WTC11 (cell line): ENCODE measurements at regions not wholly inside any gene's neighbourhood (a gene's known extent, or its start where the extent isn't known, plus 50 kb on each side); places are given as distances from the start of the nearest gene placed in this dataset.

Source experiments
- ATAC-seq: fragments of 200-7000 bp; cut with Tn5 transposase; 2 replicates; pipeline ENCODE4 v1.10.0; 2021; ENCODE audit warnings: mild to moderate bottlenecking, moderate library complexity
- CTCF ChIA-PET: fragments of 300-600 bp; sonication (Branson Sonifier 250); formaldehyde crosslinking; loops from one replicate; lab custom pipeline; 2021; ENCODE audit warnings: antibody characterized with exemption; lab: Charles Lee
- POLR2A ChIA-PET: fragments of 350-600 bp; sonication (Branson Sonifier 250); formaldehyde crosslinking; loops from one replicate; lab custom pipeline; 2021; ENCODE audit warnings: antibody characterized with exemption; lab: Charles Lee
- DNase-seq: peaks from one replicate; pipeline ENCODE4 v3.0.0; 2021; ENCODE audit warnings: low spot score
- H3K27ac Mint-ChIP-seq: 2 replicates; pipeline ENCODE4 v1.8.0; 2021; ENCODE audit warnings: mixed read lengths
- H3K27me3 Mint-ChIP-seq: 2 replicates; pipeline ENCODE4 v1.8.0; 2021; ENCODE audit warnings: low read depth, mild to moderate bottlenecking, moderate library complexity, mixed read lengths
- H3K36me3 Mint-ChIP-seq: 2 replicates; pipeline ENCODE4 v1.8.0; 2021; ENCODE audit warnings: mixed read lengths
- H3K4me1 Mint-ChIP-seq: 2 replicates; pipeline ENCODE4 v1.8.0; 2022; ENCODE audit warnings: mixed read lengths
- H3K4me3 Mint-ChIP-seq: 2 replicates; pipeline ENCODE4 v1.8.0; 2021; ENCODE audit warnings: mild to moderate bottlenecking, moderate library complexity, mixed read lengths
- H3K9me3 Mint-ChIP-seq: 2 replicates; pipeline ENCODE4 v1.8.0; 2021; ENCODE audit warnings: mixed read lengths
- CBFB ChIP-seq: sonication (generic); formaldehyde crosslinking; IDR thresholded peaks from 2 replicates; pipeline ENCODE4 v1.8.1; 2022; ENCODE audit warnings: mild to moderate bottlenecking, low read depth, missing genetic modification reagents
- FOXK1 ChIP-seq: sonication (generic); formaldehyde crosslinking; IDR thresholded peaks from 2 replicates; pipeline ENCODE4 v1.8.0; 2022; ENCODE audit warnings: mild to moderate bottlenecking, moderate library complexity, missing genetic modification reagents
- GRHL2 ChIP-seq: fragments of 250-450 bp; sonication (Bioruptor Pico); IDR thresholded peaks from 2 replicates; pipeline ENCODE4 v1.8.0; 2022; ENCODE audit warnings: mild to moderate bottlenecking, moderate library complexity; ENCODE audit not compliant: insufficient replicate concordance, severe bottlenecking
- HMGA2 ChIP-seq: fragments of 250-450 bp; sonication (Bioruptor Pico); IDR thresholded peaks from 2 replicates; pipeline ENCODE4 v1.4.0; 2021; ENCODE audit warnings: mild to moderate bottlenecking, moderate library complexity
- IRF2 ChIP-seq: sonication (generic); formaldehyde crosslinking; IDR thresholded peaks from 2 replicates; pipeline ENCODE4 v1.8.0; 2022; ENCODE audit warnings: low read depth, missing genetic modification reagents, borderline replicate concordance
- RELA ChIP-seq: sonication (generic); formaldehyde crosslinking; IDR thresholded peaks from 2 replicates; pipeline ENCODE4 v1.8.1; 2022; ENCODE audit warnings: missing genetic modification reagents, mild to moderate bottlenecking, borderline replicate concordance
- SOX15 ChIP-seq: fragments of 250-450 bp; sonication (Bioruptor Pico); IDR thresholded peaks from 2 replicates; pipeline ENCODE4 v1.9.0; 2021; ENCODE audit warnings: mild to moderate bottlenecking
- ZNF263 ChIP-seq: sonication (generic); formaldehyde crosslinking; IDR thresholded peaks from 2 replicates; pipeline ENCODE4 v1.8.1; 2022; ENCODE audit warnings: low read depth, mild to moderate bottlenecking, moderate library complexity, missing genetic modification reagents
- ZNF423 ChIP-seq: fragments of 250-450 bp; sonication (Bioruptor Pico); IDR thresholded peaks from 2 replicates; pipeline ENCODE4 v2.1.2; 2022; ENCODE audit warnings: mild to moderate bottlenecking, moderate library complexity
- TF ChIP-seq, protein P1 (sequence below): sonication (generic); formaldehyde crosslinking; IDR thresholded peaks from 2 replicates; pipeline ENCODE4 v1.8.1; 2022; ENCODE audit warnings: low read depth, missing genetic modification reagents, borderline replicate concordance
- TF ChIP-seq, protein P2 (sequence below): fragments of 250-450 bp; sonication (Bioruptor Pico); IDR thresholded peaks from 2 replicates; pipeline ENCODE4 v1.9.0; 2021; ENCODE audit warnings: mild to moderate bottlenecking
- TF ChIP-seq, protein P3 (sequence below): sonication (generic); formaldehyde crosslinking; conservative IDR thresholded peaks from 2 replicates; pipeline ENCODE4 v1.8.1; 2023; ENCODE audit warnings: mild to moderate bottlenecking, low read depth, missing genetic modification reagents, moderate library complexity
- TF ChIP-seq, protein P4 (sequence below): sonication (generic); formaldehyde crosslinking; IDR thresholded peaks from 2 replicates; pipeline ENCODE4 v1.8.1; 2023; ENCODE audit warnings: mild to moderate bottlenecking, missing genetic modification reagents
- TF ChIP-seq, protein P5 (sequence below): sonication (generic); formaldehyde crosslinking; IDR thresholded peaks from 2 replicates; pipeline ENCODE4 v1.8.1; 2022; ENCODE audit warnings: mild to moderate bottlenecking, moderate library complexity, missing genetic modification reagents
- TF ChIP-seq, protein P6 (sequence below): sonication (generic); formaldehyde crosslinking; IDR thresholded peaks from 2 replicates; pipeline ENCODE4 v1.8.1; 2023; ENCODE audit warnings: mild to moderate bottlenecking, missing genetic modification reagents
- TF ChIP-seq, protein P7 (sequence below): sonication (generic); formaldehyde crosslinking; IDR thresholded peaks from 2 replicates; pipeline ENCODE4 v1.8.1; 2022; ENCODE audit warnings: mild to moderate bottlenecking, missing genetic modification reagents, moderate library complexity, borderline replicate concordance
- TF ChIP-seq, protein P8 (sequence below): fragments of 250-450 bp; sonication (Bioruptor Pico); IDR thresholded peaks from 2 replicates; pipeline ENCODE4 v2.1.2; 2022; ENCODE audit warnings: mild to moderate bottlenecking, moderate library complexity

DNA sequence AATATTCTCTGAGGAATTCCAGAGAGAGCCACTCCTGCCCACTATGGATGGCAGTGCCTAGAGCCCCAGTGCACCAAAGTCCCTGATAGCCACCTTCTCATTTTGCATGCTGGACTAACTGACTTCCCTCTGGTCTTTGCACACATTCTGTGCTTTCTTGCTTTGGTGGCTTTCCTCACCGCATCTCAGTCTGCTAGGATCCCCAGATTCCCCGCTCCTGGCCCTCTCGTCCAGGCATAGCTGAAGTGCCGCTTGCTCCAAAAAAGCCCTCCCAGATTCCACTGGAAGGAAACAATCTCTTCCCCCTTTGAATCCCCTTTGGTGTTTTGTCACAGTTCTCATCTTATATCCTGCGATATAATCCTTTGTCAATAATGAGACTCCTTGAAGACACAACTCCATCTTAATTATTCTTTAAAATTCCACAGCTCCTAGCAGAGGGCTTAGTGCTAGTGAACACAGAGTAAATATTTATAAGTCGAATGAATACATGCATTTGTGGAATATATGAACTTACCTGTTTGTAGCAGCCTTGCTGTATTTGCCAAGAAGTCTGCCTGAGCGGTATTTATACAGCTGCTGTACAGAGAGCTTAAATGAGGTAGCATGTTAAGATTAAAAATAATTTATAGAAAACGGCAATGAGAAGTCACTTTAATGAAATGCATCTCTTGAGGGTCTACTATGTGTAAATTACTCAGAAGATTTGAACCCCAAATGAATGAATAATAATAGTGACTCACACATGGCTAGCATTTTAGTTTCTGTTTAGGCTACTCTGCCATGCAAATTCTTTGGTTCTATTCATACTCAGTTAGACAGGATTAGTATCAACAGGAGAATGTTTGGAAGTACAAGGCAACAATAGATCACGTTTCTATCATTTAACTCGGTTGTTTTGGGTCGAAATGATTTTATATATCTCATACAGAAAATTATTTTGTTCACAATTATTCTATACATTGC lies 421.9 kb upstream of the TENM3 start (continued):
- TF ChIP-seq, protein P1, sequence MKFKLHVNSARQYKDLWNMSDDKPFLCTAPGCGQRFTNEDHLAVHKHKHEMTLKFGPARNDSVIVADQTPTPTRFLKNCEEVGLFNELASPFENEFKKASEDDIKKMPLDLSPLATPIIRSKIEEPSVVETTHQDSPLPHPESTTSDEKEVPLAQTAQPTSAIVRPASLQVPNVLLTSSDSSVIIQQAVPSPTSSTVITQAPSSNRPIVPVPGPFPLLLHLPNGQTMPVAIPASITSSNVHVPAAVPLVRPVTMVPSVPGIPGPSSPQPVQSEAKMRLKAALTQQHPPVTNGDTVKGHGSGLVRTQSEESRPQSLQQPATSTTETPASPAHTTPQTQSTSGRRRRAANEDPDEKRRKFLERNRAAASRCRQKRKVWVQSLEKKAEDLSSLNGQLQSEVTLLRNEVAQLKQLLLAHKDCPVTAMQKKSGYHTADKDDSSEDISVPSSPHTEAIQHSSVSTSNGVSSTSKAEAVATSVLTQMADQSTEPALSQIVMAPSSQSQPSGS (CRISPR knock-in tag), result no peak
- TF ChIP-seq, protein P2, sequence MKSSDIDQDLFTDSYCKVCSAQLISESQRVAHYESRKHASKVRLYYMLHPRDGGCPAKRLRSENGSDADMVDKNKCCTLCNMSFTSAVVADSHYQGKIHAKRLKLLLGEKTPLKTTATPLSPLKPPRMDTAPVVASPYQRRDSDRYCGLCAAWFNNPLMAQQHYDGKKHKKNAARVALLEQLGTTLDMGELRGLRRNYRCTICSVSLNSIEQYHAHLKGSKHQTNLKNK, result no peak

DNA sequence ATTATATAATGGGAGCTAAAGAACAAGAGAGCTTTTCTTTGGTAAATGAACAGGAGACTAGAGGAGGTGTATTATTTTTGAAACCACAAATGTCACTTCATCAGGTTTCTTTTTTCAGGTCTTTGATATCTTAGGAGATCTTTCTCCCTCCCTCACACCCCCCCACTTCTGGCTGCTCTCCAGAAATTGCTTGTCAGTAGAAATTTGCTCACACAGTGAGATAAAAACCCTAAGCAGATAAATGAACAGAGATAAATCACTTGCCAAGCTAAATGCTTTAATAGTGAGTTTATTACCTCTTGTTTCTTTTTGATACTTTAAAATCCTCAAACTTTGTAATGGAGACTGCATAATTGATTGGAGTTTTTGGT lies 421.2 kb upstream of the TENM3 start:
- H3K36me3 Mint-ChIP-seq, result peaks cover 11% of the 10 kb centered on the region
- H3K4me3 Mint-ChIP-seq, result no peak overlapping the region
- ATAC-seq (no peak), DNase-seq (no peak)
- H3K9me3 Mint-ChIP-seq, result peaks cover 15% of the 10 kb centered on the region
- H3K4me1 Mint-ChIP-seq, result peaks cover 39% of the 10 kb centered on the region
- CTCF ChIA-PET, result no interaction called here
- no peaks in the 10 kb centered on the region for H3K27me3 Mint-ChIP-seq
- H3K27ac Mint-ChIP-seq, result no peak overlapping the region
- TF ChIP-seq, protein P3, sequence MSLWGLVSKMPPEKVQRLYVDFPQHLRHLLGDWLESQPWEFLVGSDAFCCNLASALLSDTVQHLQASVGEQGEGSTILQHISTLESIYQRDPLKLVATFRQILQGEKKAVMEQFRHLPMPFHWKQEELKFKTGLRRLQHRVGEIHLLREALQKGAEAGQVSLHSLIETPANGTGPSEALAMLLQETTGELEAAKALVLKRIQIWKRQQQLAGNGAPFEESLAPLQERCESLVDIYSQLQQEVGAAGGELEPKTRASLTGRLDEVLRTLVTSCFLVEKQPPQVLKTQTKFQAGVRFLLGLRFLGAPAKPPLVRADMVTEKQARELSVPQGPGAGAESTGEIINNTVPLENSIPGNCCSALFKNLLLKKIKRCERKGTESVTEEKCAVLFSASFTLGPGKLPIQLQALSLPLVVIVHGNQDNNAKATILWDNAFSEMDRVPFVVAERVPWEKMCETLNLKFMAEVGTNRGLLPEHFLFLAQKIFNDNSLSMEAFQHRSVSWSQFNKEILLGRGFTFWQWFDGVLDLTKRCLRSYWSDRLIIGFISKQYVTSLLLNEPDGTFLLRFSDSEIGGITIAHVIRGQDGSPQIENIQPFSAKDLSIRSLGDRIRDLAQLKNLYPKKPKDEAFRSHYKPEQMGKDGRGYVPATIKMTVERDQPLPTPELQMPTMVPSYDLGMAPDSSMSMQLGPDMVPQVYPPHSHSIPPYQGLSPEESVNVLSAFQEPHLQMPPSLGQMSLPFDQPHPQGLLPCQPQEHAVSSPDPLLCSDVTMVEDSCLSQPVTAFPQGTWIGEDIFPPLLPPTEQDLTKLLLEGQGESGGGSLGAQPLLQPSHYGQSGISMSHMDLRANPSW, result no peak
- TF ChIP-seq RELA, result no peak
- no peak for TF ChIP-seq ZNF263 (CRISPR knock-in tag)
- no peak for TF ChIP-seq SOX15 (CRISPR knock-in tag)
- POLR2A ChIA-PET, result no interaction called here

DNA sequence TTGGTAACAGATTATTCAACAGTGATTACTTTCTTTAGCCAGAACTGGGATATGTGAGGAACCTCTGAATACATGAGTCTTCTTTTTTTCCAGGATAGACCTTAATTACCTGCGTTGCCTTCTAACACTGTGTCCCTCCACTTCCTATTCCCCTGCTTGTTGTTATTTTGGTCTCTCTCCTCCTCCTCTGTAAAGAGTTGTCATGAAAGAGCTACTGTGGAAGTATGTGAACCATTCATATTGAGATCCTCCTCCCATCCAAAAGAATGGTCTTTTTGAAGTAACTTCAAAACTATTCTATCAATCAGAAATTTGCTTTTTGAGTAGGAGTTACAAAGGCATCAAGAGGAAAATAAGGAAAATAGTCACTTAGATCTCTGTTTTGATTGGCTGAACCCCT lies 420.0 kb upstream of the TENM3 start:
- peaks cover 11% of the 10 kb centered on the region for H3K36me3 Mint-ChIP-seq
- DNase-seq, result no peak
- peak overlapping the region; percentile 25; the same call in 1 of the 2 replicates for H3K27ac Mint-ChIP-seq
- TF ChIP-seq, protein P4, sequence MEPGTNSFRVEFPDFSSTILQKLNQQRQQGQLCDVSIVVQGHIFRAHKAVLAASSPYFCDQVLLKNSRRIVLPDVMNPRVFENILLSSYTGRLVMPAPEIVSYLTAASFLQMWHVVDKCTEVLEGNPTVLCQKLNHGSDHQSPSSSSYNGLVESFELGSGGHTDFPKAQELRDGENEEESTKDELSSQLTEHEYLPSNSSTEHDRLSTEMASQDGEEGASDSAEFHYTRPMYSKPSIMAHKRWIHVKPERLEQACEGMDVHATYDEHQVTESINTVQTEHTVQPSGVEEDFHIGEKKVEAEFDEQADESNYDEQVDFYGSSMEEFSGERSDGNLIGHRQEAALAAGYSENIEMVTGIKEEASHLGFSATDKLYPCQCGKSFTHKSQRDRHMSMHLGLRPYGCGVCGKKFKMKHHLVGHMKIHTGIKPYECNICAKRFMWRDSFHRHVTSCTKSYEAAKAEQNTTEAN, result no peak
- TF ChIP-seq GRHL2 (CRISPR knock-in tag) (no peak), ZNF423 (CRISPR knock-in tag) (no peak)
- TF ChIP-seq, protein P5, sequence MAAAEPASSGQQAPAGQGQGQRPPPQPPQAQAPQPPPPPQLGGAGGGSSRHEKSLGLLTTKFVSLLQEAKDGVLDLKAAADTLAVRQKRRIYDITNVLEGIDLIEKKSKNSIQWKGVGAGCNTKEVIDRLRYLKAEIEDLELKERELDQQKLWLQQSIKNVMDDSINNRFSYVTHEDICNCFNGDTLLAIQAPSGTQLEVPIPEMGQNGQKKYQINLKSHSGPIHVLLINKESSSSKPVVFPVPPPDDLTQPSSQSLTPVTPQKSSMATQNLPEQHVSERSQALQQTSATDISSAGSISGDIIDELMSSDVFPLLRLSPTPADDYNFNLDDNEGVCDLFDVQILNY (CRISPR knock-in tag), result no peak
- H3K9me3 Mint-ChIP-seq, result peaks cover 11% of the 10 kb centered on the region
- CTCF ChIA-PET, result interaction anchor here (1.0 kb wide), 1 partner anchor 17 kb away, joined by 4 read pairs; no protein-coding TSS in a partner anchor
- no peak overlapping the region for H3K4me3 Mint-ChIP-seq
- peak; percentile 78 for ATAC-seq
- POLR2A ChIA-PET, result interaction anchor here (0.5 kb wide), 1 partner anchor 1919 kb away, joined by 3 read pairs; no protein-coding TSS in a partner anchor
- H3K27me3 Mint-ChIP-seq, result no peaks in the 10 kb centered on the region
- H3K4me1 Mint-ChIP-seq, result peaks cover 47% of the 10 kb centered on the region

DNA sequence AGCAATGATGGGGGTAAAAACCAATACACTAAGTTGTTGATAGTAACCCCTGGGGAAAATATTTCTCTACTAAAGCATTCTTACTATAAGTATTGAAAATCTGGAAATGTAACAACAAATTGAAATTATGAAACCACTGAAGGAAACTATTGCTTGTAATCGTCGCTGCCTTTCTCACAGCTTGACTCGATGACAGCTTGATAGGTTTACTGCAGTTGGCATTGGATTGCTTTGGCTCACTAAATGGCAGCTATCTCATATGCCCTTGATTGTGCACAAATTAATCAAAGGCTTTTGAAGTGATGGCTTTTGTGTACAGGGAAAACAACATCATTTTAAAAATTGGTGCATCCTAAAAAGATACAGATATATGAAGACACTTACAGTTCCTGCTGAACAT lies 419.6 kb upstream of the TENM3 start:
- no peak overlapping the region for H3K27ac Mint-ChIP-seq
- POLR2A ChIA-PET, result interaction anchor here (0.5 kb wide), 1 partner anchor 1919 kb away, joined by 3 read pairs; no protein-coding TSS in a partner anchor
- H3K27me3 Mint-ChIP-seq, result no peaks in the 10 kb centered on the region
- DNase-seq, result no peak
- ATAC-seq, result no peak
- H3K4me3 Mint-ChIP-seq, result no peak overlapping the region
- peaks cover 11% of the 10 kb centered on the region for H3K36me3 Mint-ChIP-seq
- CTCF ChIA-PET, result interaction anchor here (1.0 kb wide), 1 partner anchor 18 kb away, joined by 4 read pairs; no protein-coding TSS in a partner anchor
- H3K9me3 Mint-ChIP-seq, result peaks cover 11% of the 10 kb centered on the region
- H3K4me1 Mint-ChIP-seq, result peaks cover 47% of the 10 kb centered on the region
- TF ChIP-seq, protein P6, sequence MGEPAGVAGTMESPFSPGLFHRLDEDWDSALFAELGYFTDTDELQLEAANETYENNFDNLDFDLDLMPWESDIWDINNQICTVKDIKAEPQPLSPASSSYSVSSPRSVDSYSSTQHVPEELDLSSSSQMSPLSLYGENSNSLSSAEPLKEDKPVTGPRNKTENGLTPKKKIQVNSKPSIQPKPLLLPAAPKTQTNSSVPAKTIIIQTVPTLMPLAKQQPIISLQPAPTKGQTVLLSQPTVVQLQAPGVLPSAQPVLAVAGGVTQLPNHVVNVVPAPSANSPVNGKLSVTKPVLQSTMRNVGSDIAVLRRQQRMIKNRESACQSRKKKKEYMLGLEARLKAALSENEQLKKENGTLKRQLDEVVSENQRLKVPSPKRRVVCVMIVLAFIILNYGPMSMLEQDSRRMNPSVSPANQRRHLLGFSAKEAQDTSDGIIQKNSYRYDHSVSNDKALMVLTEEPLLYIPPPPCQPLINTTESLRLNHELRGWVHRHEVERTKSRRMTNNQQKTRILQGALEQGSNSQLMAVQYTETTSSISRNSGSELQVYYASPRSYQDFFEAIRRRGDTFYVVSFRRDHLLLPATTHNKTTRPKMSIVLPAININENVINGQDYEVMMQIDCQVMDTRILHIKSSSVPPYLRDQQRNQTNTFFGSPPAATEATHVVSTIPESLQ (CRISPR knock-in tag), result no peak
- TF ChIP-seq CBFB, result no peak
- TF ChIP-seq IRF2 (CRISPR knock-in tag), result no peak
- TF ChIP-seq, protein P7, sequence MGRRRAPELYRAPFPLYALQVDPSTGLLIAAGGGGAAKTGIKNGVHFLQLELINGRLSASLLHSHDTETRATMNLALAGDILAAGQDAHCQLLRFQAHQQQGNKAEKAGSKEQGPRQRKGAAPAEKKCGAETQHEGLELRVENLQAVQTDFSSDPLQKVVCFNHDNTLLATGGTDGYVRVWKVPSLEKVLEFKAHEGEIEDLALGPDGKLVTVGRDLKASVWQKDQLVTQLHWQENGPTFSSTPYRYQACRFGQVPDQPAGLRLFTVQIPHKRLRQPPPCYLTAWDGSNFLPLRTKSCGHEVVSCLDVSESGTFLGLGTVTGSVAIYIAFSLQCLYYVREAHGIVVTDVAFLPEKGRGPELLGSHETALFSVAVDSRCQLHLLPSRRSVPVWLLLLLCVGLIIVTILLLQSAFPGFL (CRISPR knock-in tag), result no peak
- no peak for TF ChIP-seq FOXK1
- no peak for TF ChIP-seq HMGA2 (CRISPR knock-in tag)
- TF ChIP-seq, protein P8, sequence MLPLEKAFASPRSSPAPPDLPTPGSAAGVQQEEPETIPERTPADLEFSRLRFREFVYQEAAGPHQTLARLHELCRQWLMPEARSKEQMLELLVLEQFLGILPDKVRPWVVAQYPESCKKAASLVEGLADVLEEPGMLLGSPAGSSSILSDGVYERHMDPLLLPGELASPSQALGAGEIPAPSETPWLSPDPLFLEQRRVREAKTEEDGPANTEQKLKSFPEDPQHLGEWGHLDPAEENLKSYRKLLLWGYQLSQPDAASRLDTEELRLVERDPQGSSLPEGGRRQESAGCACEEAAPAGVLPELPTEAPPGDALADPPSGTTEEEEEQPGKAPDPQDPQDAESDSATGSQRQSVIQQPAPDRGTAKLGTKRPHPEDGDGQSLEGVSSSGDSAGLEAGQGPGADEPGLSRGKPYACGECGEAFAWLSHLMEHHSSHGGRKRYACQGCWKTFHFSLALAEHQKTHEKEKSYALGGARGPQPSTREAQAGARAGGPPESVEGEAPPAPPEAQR (CRISPR knock-in tag), result no peak
